HepG2 (cell line): ENCODE measurements at regions not wholly inside any gene's neighbourhood (a gene's known extent, or its start where the extent isn't known, plus 50 kb on each side); places are given as distances from the start of the nearest gene placed in this dataset.

Experiments
- ATAC-seq: fragments of 200-7000 bp; cut with Tn5 transposase; 3 replicates; pipeline ENCODE4 v1.9.1; 2020; ENCODE audit warnings: mild to moderate bottlenecking, moderate library complexity
- BruUV-seq: library from RNA; stranded (reverse); fragments of 400-500 nt; replicated peaks from 2 replicates; lab custom pipeline; 2021; lab: Mats Ljungman, UMichigan
- CTCF ChIA-PET: fragments of 300-600 bp; formaldehyde crosslinking; extraction: SDS; loops from one replicate; lab custom pipeline; 2021; ENCODE audit warnings: low total read pairs, inconsistent platforms, low intra/inter-chr PET ratio; lab: Yijun Ruan, JAX
- POLR2A ChIA-PET: fragments of 350-600 bp; sonication (Branson Sonifier 250); formaldehyde crosslinking; loops from one replicate; lab custom pipeline; 2020; ENCODE audit warnings: antibody characterized with exemption, inconsistent platforms; lab: Yijun Ruan, JAX
- DNase-seq: peaks from one replicate; pipeline ENCODE4 v3.0.0-alpha.2; 2015; ENCODE audit warnings: low spot score
- FAIRE-seq: peaks from 3 replicates; lab custom pipeline; 2011; peaks lifted over from hg19 to GRCh38; lab: Jason Lieb, UNC
- H2AFZ ChIP-seq: one replicate; pipeline ENCODE4 v1.6.1; 2011; ENCODE audit warnings: low read length, inconsistent platforms
- H3K27ac ChIP-seq: fragments of 300-600 bp; 3 replicates; pipeline ENCODE4 v1.8.0; 2011; ENCODE audit warnings: mixed run types, mild to moderate bottlenecking, mixed read lengths, low read length, inconsistent platforms; ENCODE audit not compliant: insufficient read depth; ENCODE audit errors: extremely low read length
- H3K27me3 ChIP-seq, 2 experiments: fragments of 200-600 bp in 1 of 2; 2 replicates in 1 of 2; 3 replicates in 1 of 2; pipeline versions ENCODE4 v1.6.0 to v1.8.0; 2011; ENCODE audit warnings: low read length in 2 of 2, mild to moderate bottlenecking in 2 of 2, moderate library complexity in 2 of 2, inconsistent platforms in 1 of 2; ENCODE audit not compliant: insufficient read depth in 2 of 2, control insufficient read depth in 1 of 2
- H3K36me3 ChIP-seq, 2 experiments: fragments of 200-600 bp in 1 of 2; replicated peaks in 1 of 2; 2 replicates in 1 of 2; 3 replicates in 1 of 2; pipeline versions ENCODE4 v1.5.1 to v1.8.0; 2011; ENCODE audit warnings: low read length in 2 of 2, inconsistent platforms in 1 of 2; ENCODE audit not compliant: insufficient read depth in 2 of 2, control insufficient read depth in 1 of 2
- H3K4me1 ChIP-seq: 2 replicates; pipeline ENCODE4 v1.5.1; 2012; ENCODE audit warnings: low read length, inconsistent platforms; ENCODE audit not compliant: insufficient read depth
- H3K4me2 ChIP-seq: 2 replicates; pipeline ENCODE4 v1.6.0; 2011; ENCODE audit warnings: low read depth, low read length, inconsistent platforms
- H3K4me3 ChIP-seq, 3 experiments: fragments of 200-600 bp in 1 of 3; sonication (generic), shearing (Covaris generic) in 1 of 3; replicated peaks in 1 of 3; 2 replicates each; pipeline ENCODE4 v1.5.1; 2011 to 2016; ENCODE audit warnings: low read length in 3 of 3, inconsistent platforms in 2 of 3, low read depth in 2 of 3, mild to moderate bottlenecking in 2 of 3, control low read depth in 1 of 3, mixed read lengths in 1 of 3; ENCODE audit not compliant: insufficient read depth in 1 of 3
- H3K79me2 ChIP-seq: one replicate; pipeline ENCODE4 v1.6.1; 2011; ENCODE audit warnings: low read length, inconsistent platforms; ENCODE audit not compliant: insufficient read depth
- H3K9ac ChIP-seq: 2 replicates; pipeline ENCODE4 v1.6.0; 2011; ENCODE audit warnings: mild to moderate bottlenecking, low read depth, low read length, inconsistent platforms; ENCODE audit not compliant: insufficient read depth
- H3K9me3 ChIP-seq: 2 replicates; pipeline ENCODE4 v1.5.1; 2012; ENCODE audit warnings: mild to moderate bottlenecking, low read length
- H4K20me1 ChIP-seq: 2 replicates; pipeline ENCODE4 v1.6.0; 2011; ENCODE audit warnings: inconsistent platforms, mild to moderate bottlenecking, low read length, moderate library complexity; ENCODE audit not compliant: insufficient read depth
- FOXP4 ChIP-seq: sonication (generic); formaldehyde crosslinking; IDR thresholded peaks from 2 replicates; pipeline ENCODE4 v1.4.0; 2020; ENCODE audit warnings: missing genetic modification reagents
- NPAS2 ChIP-seq: sonication (generic); formaldehyde crosslinking; IDR thresholded peaks from 2 replicates; pipeline ENCODE4 v1.8.0; 2022; ENCODE audit warnings: mild to moderate bottlenecking, missing genetic modification reagents, borderline replicate concordance
- SOX13 ChIP-seq, 3 experiments: fragments of 450-650 bp in 1 of 3; sonication (generic) in 1 of 3; formaldehyde crosslinking in 1 of 3; IDR thresholded peaks in 2 of 3; conservative IDR thresholded peaks in 1 of 3; 2 replicates each; pipeline versions ENCODE4 v1.5.0 to v1.6.1; 2016 to 2020; ENCODE audit warnings: antibody characterized with exemption in 1 of 3, mild to moderate bottlenecking in 1 of 3, missing compliant biosample characterization in 1 of 3, missing genetic modification reagents in 1 of 3, moderate library complexity in 1 of 3
- ZBTB39 ChIP-seq: sonication (generic); formaldehyde crosslinking; IDR thresholded peaks from 2 replicates; pipeline ENCODE4 v1.5.0; 2020; ENCODE audit warnings: missing genetic modification reagents
- ZBTB49 ChIP-seq: sonication (generic); formaldehyde crosslinking; IDR thresholded peaks from 2 replicates; pipeline ENCODE4 v1.4.0; 2020; ENCODE audit warnings: missing genetic modification reagents, borderline replicate concordance
- ZNF451 ChIP-seq: sonication (generic); formaldehyde crosslinking; IDR thresholded peaks from 2 replicates; pipeline ENCODE4 v1.5.0; 2020; ENCODE audit warnings: mild to moderate bottlenecking, missing genetic modification reagents
- ZNF564 ChIP-seq: sonication (generic); formaldehyde crosslinking; IDR thresholded peaks from 2 replicates; pipeline ENCODE4 v1.8.1; 2023; ENCODE audit warnings: mild to moderate bottlenecking, missing genetic modification reagents
- ZNF749 ChIP-seq: sonication (generic); formaldehyde crosslinking; IDR thresholded peaks from 2 replicates; pipeline ENCODE4 v1.8.0; 2022; ENCODE audit warnings: mild to moderate bottlenecking, missing genetic modification reagents, moderate library complexity, borderline replicate concordance
- ZNF772 ChIP-seq: sonication (generic); formaldehyde crosslinking; IDR thresholded peaks from 2 replicates; pipeline ENCODE4 v1.5.0; 2020; ENCODE audit warnings: mild to moderate bottlenecking, missing genetic modification reagents
- WGBS: methylation state at CpG from one replicate; pipeline ENCODE4 v1.1.6; 2017; ENCODE audit warnings: low lambda C conversion rate; 5-methylcytosine and 5-hydroxymethylcytosine counted together
- in situ Hi-C: cut with HindIII; loops from 2 replicates; pipeline ENCODE4 v1.10.0; 2017; ENCODE audit warnings: low pct_unique_long_range_greater_than_20kb; ENCODE audit not compliant: extremely low pct_ligation_motif_present
- intact Hi-C: fragments of 100-400 bp; cut with micrococcal nuclease; formaldehyde crosslinking; loops from one replicate; pipeline ENCODE4 v1.10.0; 2022; ENCODE audit not compliant: unreplicated experiment
- TF ChIP-seq, protein P1 (sequence below): IDR thresholded peaks from 2 replicates; pipeline ENCODE4 v1.4.0; 2020; ENCODE audit warnings: mild to moderate bottlenecking, missing genetic modification reagents

- no peak for TF ChIP-seq ZBTB39 (CRISPR knock-in tag)
- TF ChIP-seq ZNF749 = no peak
Observed at GRCh38 chr6:71080826-71081225, 124.0 kb upstream of the B3GAT2 start (continued).

DNA sequence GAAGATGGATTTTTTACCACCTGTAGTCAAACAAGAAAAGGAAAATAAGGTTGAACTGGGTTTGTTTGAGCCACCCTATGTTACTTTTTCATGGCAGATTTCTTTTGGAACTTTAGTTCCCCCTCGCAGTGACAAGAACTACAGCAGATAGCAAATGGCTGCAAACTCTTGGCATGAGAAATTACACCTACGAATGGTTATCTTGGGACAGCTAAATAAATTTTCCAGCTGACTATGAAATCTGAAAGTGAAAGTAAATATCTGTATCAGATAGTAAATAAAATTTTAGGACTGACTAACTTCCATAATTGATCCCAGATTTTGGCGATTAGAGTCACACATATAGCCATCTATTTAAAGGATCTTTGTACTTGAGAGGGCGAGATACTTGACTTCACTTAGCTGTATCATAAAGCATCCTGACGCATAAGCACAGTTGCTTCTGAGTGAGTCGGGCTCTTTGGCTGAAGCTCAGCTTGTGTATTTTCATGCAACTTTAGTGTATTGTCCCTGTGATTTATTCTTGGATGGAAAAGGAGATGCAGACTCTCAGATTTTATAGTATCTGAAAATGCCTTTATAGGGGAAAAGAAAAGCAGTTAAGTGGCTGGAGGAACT lies 125.3 kb upstream of the B3GAT2 start:
- in situ Hi-C loops = no loop called here
- TF ChIP-seq ZNF564 (CRISPR knock-in tag) (no peak), NPAS2 (no peak), SOX13 (IDR thresholded peaks at IDR 0.05) (no peak), SOX13 (CRISPR knock-in tag; conservative IDR thresholded peaks at IDR 0.05 in 1 of 2, IDR thresholded peaks at IDR 0.05 in 1 of 2) (no peak), ZNF772 (CRISPR knock-in tag) (no peak), ZBTB49 (no peak), ZNF451 (CRISPR knock-in tag) (no peak), FOXP4 (CRISPR knock-in tag) (no peak)
- TF ChIP-seq, protein P1, sequence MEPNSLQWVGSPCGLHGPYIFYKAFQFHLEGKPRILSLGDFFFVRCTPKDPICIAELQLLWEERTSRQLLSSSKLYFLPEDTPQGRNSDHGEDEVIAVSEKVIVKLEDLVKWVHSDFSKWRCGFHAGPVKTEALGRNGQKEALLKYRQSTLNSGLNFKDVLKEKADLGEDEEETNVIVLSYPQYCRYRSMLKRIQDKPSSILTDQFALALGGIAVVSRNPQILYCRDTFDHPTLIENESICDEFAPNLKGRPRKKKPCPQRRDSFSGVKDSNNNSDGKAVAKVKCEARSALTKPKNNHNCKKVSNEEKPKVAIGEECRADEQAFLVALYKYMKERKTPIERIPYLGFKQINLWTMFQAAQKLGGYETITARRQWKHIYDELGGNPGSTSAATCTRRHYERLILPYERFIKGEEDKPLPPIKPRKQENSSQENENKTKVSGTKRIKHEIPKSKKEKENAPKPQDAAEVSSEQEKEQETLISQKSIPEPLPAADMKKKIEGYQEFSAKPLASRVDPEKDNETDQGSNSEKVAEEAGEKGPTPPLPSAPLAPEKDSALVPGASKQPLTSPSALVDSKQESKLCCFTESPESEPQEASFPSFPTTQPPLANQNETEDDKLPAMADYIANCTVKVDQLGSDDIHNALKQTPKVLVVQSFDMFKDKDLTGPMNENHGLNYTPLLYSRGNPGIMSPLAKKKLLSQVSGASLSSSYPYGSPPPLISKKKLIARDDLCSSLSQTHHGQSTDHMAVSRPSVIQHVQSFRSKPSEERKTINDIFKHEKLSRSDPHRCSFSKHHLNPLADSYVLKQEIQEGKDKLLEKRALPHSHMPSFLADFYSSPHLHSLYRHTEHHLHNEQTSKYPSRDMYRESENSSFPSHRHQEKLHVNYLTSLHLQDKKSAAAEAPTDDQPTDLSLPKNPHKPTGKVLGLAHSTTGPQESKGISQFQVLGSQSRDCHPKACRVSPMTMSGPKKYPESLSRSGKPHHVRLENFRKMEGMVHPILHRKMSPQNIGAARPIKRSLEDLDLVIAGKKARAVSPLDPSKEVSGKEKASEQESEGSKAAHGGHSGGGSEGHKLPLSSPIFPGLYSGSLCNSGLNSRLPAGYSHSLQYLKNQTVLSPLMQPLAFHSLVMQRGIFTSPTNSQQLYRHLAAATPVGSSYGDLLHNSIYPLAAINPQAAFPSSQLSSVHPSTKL (CRISPR knock-in tag) = no peak

More for the DNA sequence above, 125.3 kb upstream of the B3GAT2 start:
- no TSS peak for BruUV-seq
- peaks cover 0 to 6% of the 10 kb centered on the region in 2 experiments; a peak in 1 of 5 replicates for H3K27me3 ChIP-seq
- no peak overlapping the region for H3K4me3 ChIP-seq
- H3K4me2 ChIP-seq = no peak overlapping the region
- ATAC-seq (no peak), FAIRE-seq (no peak), DNase-seq (no peak)
- H2AFZ ChIP-seq = no peak overlapping the region
- no peak overlapping the region for H3K9ac ChIP-seq
- H3K9me3 ChIP-seq = no peaks in the 10 kb centered on the region
- intact Hi-C loops = no loop called here
- no peaks in the 10 kb centered on the region for H3K36me3 ChIP-seq
- POLR2A ChIA-PET = no interaction called here
- H4K20me1 ChIP-seq = no peaks in the 10 kb centered on the region
- H3K79me2 ChIP-seq = no peaks in the 10 kb centered on the region
- CTCF ChIA-PET = no interaction called here
- no peak overlapping the region for H3K27ac ChIP-seq
- no peaks in the 10 kb centered on the region for H3K4me1 ChIP-seq
- 7% methylated on average over 6 of the region's 6 CpGs for WGBS
